ENCODE measurements at regions not wholly inside any gene's neighbourhood (a gene's known extent, or its start where the extent isn't known, plus 50 kb on each side); places are given as distances from the start of the nearest gene placed in this dataset.

GRCh38 chr11:116418388-116419041 lies 354.3 kb downstream of the BUD13 start:
- Histone ChIP-seq H3K4me1 (no peaks in the 10 kb centered on the region), H3K27me3 (no peaks in the 10 kb centered on the region), H3K4me3 (no peak overlapping the region), H3K27ac (no peak overlapping the region), H3K9me3 (no peaks in the 10 kb centered on the region), H3K36me3 (no peaks in the 10 kb centered on the region)
- ATAC-seq (no peak), DNase-seq (no peak)
- in situ Hi-C loops (cut with MboI; ENCODE audit: low sequenced_read_pairs in 4 of 4) = no loop called here
- intact Hi-C loops (cut with DNase I; ENCODE audit: low total_unique reads) = no loop called here
- TF ChIP-seq CTCF (IDR thresholded peaks at IDR 0.05 in 4 of 5, conservative IDR thresholded peaks at IDR 0.05 in 1 of 5) (no peak), POLR2A (IDR thresholded peaks at IDR 0.05) (no peak)

DNA sequence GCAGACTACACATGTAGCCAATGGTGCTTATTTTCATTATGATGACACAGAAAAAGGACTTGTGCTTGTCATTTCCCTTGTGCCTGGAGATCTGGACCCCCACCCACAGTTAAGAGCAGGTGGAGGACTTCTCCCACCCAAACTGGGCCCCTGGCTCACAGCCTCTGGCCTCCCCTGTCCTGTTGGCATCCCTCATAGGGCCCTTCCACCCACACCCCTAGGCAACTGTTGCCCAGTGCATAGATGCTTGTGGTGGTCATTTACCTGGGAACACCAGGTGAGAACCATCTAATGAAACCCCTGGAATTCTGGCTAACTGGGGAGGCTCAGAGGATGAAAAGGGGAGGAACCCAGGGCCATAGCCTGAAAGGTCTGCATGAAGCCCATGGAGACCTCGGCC lies 355.9 kb downstream of the BUD13 start:
- no peak for DNase-seq
- H3K4me3 ChIP-seq = no peak overlapping the region
- H3K27ac ChIP-seq = no peak overlapping the region
- intact Hi-C loops (cut with DNase I; ENCODE audit: low total_unique reads) = no loop called here
- H3K27me3 ChIP-seq = no peaks in the 10 kb centered on the region
- H3K4me1 ChIP-seq = no peaks in the 10 kb centered on the region
- no peaks in the 10 kb centered on the region for H3K36me3 ChIP-seq
- no peak for TF ChIP-seq CTCF (IDR thresholded peaks at IDR 0.05 in 4 of 5, conservative IDR thresholded peaks at IDR 0.05 in 1 of 5)
- TF ChIP-seq POLR2A (IDR thresholded peaks at IDR 0.05) = no peak
- no peaks in the 10 kb centered on the region for H3K9me3 ChIP-seq
- in situ Hi-C loops (cut with MboI; ENCODE audit: low sequenced_read_pairs in 4 of 4) = no loop called here
- ATAC-seq = no peak

DNA sequence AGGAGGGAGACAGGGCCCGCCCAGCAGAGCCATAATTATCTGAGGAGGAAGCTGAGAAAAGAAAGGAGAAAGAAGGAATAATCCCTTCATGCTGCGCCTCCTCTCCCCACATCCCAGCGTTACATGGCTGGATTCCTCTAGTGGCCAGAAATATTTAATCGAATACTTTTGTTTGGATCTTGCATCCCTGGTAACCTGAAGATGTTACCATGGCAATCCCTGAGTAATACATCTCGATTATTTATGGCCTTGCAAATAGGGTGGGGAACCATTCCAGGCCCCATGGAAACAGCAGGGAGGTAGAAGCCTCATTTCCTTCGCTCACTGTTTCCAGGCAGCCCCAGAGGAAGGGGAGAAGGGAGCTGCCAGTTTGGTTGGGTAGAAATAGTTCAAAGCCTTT lies 357.7 kb downstream of the BUD13 start:
- intact Hi-C loops (cut with DNase I; ENCODE audit: low total_unique reads) = no loop called here
- ATAC-seq (no peak), DNase-seq (no peak)
- Histone ChIP-seq H3K4me3 (no peak overlapping the region), H3K4me1 (no peaks in the 10 kb centered on the region), H3K36me3 (no peaks in the 10 kb centered on the region), H3K9me3 (no peaks in the 10 kb centered on the region), H3K27ac (no peak overlapping the region), H3K27me3 (no peaks in the 10 kb centered on the region)
- TF ChIP-seq POLR2A (IDR thresholded peaks at IDR 0.05) (no peak), CTCF (IDR thresholded peaks at IDR 0.05 in 4 of 5, conservative IDR thresholded peaks at IDR 0.05 in 1 of 5) (no peak)
- in situ Hi-C loops (cut with MboI; ENCODE audit: low sequenced_read_pairs in 4 of 4) = no loop called here

GRCh38 chr11:116414357-116414880 lies 358.4 kb downstream of the BUD13 start:
- intact Hi-C loops (cut with DNase I; ENCODE audit: low total_unique reads) (no loop called here), in situ Hi-C loops (cut with MboI; ENCODE audit: low sequenced_read_pairs in 4 of 4) (no loop called here)
- no peak overlapping the region for H3K4me3 ChIP-seq
- ATAC-seq (no peak), DNase-seq (no peak)
- TF ChIP-seq CTCF (IDR thresholded peaks at IDR 0.05 in 4 of 5, conservative IDR thresholded peaks at IDR 0.05 in 1 of 5) (no peak), POLR2A (IDR thresholded peaks at IDR 0.05) (no peak)
- H3K4me1 ChIP-seq = no peaks in the 10 kb centered on the region
- no peaks in the 10 kb centered on the region for H3K9me3 ChIP-seq
- no peaks in the 10 kb centered on the region for H3K36me3 ChIP-seq
- no peak overlapping the region for H3K27ac ChIP-seq
- no peaks in the 10 kb centered on the region for H3K27me3 ChIP-seq

All from gastrocnemius medialis (tissue), 4 donors.